GM13976 (cell line): ENCODE measurements at regions not wholly inside any gene's neighbourhood (a gene's known extent, or its start where the extent isn't known, plus 50 kb on each side); places are given as distances from the start of the nearest gene placed in this dataset.

Source experiments
- DNase-seq: peaks from one replicate; pipeline ENCODE4 v3.0.0; 2012; ENCODE audit warnings: low spot score
- CTCF ChIP-seq: IDR thresholded peaks from 2 replicates; pipeline ENCODE4 v1.5.1; 2012; ENCODE audit warnings: borderline replicate concordance, mild to moderate bottlenecking; ENCODE audit not compliant: insufficient read depth; ENCODE audit errors: extremely low read depth, missing control alignments, control extremely low read depth
- in situ Hi-C: fragments of 300-500 bp; cut with MboI; formaldehyde crosslinking; loops from one replicate; pipeline ENCODE4 v1.12.0; 2022; ENCODE audit warnings: low sequenced_read_pairs, mixed read lengths, inconsistent platforms; ENCODE audit not compliant: unreplicated experiment

GRCh38 chr1:165054627-165055026 is 301.9 kb downstream of the LMX1A start:
- no peak for DNase-seq

GRCh38 chr1:165053351-165053750 is 303.2 kb downstream of the LMX1A start:
- in situ Hi-C loops, result loop anchor here (25.0 kb wide), 1 partner anchor 1641 kb away; no protein-coding TSS in a partner anchor
- DNase-seq, result no peak
- TF ChIP-seq CTCF, result no peak

More at GRCh38 chr1:165054627-165055026, 301.9 kb downstream of the LMX1A start:
- no peak for TF ChIP-seq CTCF
- in situ Hi-C loops, result loop anchor here (25.0 kb wide), 1 partner anchor 1642 kb away; no protein-coding TSS in a partner anchor

- TF ChIP-seq CTCF, result no peak
- in situ Hi-C loops, result loop anchor here (25.0 kb wide), 1 partner anchor 1641 kb away; no protein-coding TSS in a partner anchor
- no peak for DNase-seq
Measured at GRCh38 chr1:165052936-165053335, 303.6 kb downstream of the LMX1A start.

- in situ Hi-C loops, result loop anchor here (25.0 kb wide), 1 partner anchor 1640 kb away; no protein-coding TSS in a partner anchor
- no peak for TF ChIP-seq CTCF
- DNase-seq, result no peak
Measured at GRCh38 chr1:165052431-165052830, 304.1 kb downstream of the LMX1A start.

GRCh38 chr1:165050246-165050645 is 306.3 kb downstream of the LMX1A start:
- no peak for TF ChIP-seq CTCF
- in situ Hi-C loops, result loop anchor here (25.0 kb wide), 1 partner anchor 1638 kb away; no protein-coding TSS in a partner anchor
- no peak for DNase-seq

- no peak for DNase-seq
- no peak for TF ChIP-seq CTCF
Measured at GRCh38 chr1:165047994-165048393, 308.5 kb downstream of the LMX1A start.

More at GRCh38 chr1:165047994-165048393, 308.5 kb downstream of the LMX1A start:
- in situ Hi-C loops, result no loop called here
